ENCODE measurements at regions not wholly inside any gene's neighbourhood (a gene's known extent, or its start where the extent isn't known, plus 50 kb on each side); places are given as distances from the start of the nearest gene placed in this dataset.

GRCh38 chr16:51365715-51366114, 214.6 kb upstream of the SALL1 start:
- no peak for DNase-seq
- TF ChIP-seq POLR2A (IDR thresholded peaks at IDR 0.05) (no peak), CTCF (IDR thresholded peaks at IDR 0.05 in 8 of 11, conservative IDR thresholded peaks at IDR 0.05 in 3 of 11) (no peak), POLR2AphosphoS5 (IDR thresholded peaks at IDR 0.05) (no peak)
- 57 to 74% (median 69%) methylated on average over 2 of the region's 2 CpGs for WGBS, 5 donors
- intact Hi-C loops (cut with DNase I; ENCODE audit: low total_unique reads): no loop called here
- no peak overlapping the region for H3K4me3 ChIP-seq
- no peaks in the 10 kb centered on the region for H3K27me3 ChIP-seq (replicated peaks in 1 of 7)
- H3K27ac ChIP-seq: no peak overlapping the region
- no peaks in the 10 kb centered on the region for H3K4me1 ChIP-seq
- peaks cover 0 to 11% (median 0%) of the 10 kb centered on the region in 8 donors for H3K9me3 ChIP-seq
- no peaks in the 10 kb centered on the region for H3K36me3 ChIP-seq

- Histone ChIP-seq H3K4me3 (no peak overlapping the region), H3K27me3 (replicated peaks in 1 of 7) (no peaks in the 10 kb centered on the region), H3K4me1 (no peaks in the 10 kb centered on the region), H3K9me3 (no peaks in the 10 kb centered on the region), H3K36me3 (no peaks in the 10 kb centered on the region), H3K27ac (no peak overlapping the region)
- WGBS, 5 donors: 58 to 67% (median 62%) methylated on average over 17 of the region's 17 CpGs
- intact Hi-C loops (cut with DNase I; ENCODE audit: low total_unique reads): no loop called here
- TF ChIP-seq POLR2AphosphoS5 (IDR thresholded peaks at IDR 0.05) (no peak), POLR2A (IDR thresholded peaks at IDR 0.05) (no peak), CTCF (IDR thresholded peaks at IDR 0.05 in 8 of 11, conservative IDR thresholded peaks at IDR 0.05 in 3 of 11) (no peak)
- DNase-seq: no peak
Observed at GRCh38 chr16:51359141-51359955, 208.3 kb upstream of the SALL1 start.

- intact Hi-C loops (cut with DNase I; ENCODE audit: low total_unique reads): no loop called here
- H3K4me1 ChIP-seq: no peaks in the 10 kb centered on the region
- H3K27me3 ChIP-seq (replicated peaks in 1 of 7): no peaks in the 10 kb centered on the region
- no peak overlapping the region for H3K27ac ChIP-seq
- H3K4me3 ChIP-seq: no peak overlapping the region
- H3K36me3 ChIP-seq: no peaks in the 10 kb centered on the region
- no peak for DNase-seq
- TF ChIP-seq CTCF (IDR thresholded peaks at IDR 0.05 in 8 of 11, conservative IDR thresholded peaks at IDR 0.05 in 3 of 11) (no peak), POLR2AphosphoS5 (IDR thresholded peaks at IDR 0.05) (no peak), POLR2A (IDR thresholded peaks at IDR 0.05) (no peak)
- no peaks in the 10 kb centered on the region for H3K9me3 ChIP-seq
Observed at GRCh38 chr16:51357839-51358238, 206.8 kb upstream of the SALL1 start.

GRCh38 chr16:51355875-51356274, 204.8 kb upstream of the SALL1 start:
- Histone ChIP-seq H3K27ac (no peak overlapping the region), H3K4me3 (no peak overlapping the region), H3K27me3 (replicated peaks in 1 of 7) (no peaks in the 10 kb centered on the region), H3K9me3 (no peaks in the 10 kb centered on the region), H3K4me1 (no peaks in the 10 kb centered on the region), H3K36me3 (no peaks in the 10 kb centered on the region)
- DNase-seq: no peak
- intact Hi-C loops (cut with DNase I; ENCODE audit: low total_unique reads): no loop called here
- TF ChIP-seq POLR2A (IDR thresholded peaks at IDR 0.05): no peak
- TF ChIP-seq CTCF (IDR thresholded peaks at IDR 0.05 in 8 of 11, conservative IDR thresholded peaks at IDR 0.05 in 3 of 11): no peak
- TF ChIP-seq POLR2AphosphoS5 (IDR thresholded peaks at IDR 0.05): no peak
- WGBS, 5 donors: 73 to 86% (median 79%) methylated on average over 6 of the region's 6 CpGs
